HEK293 (cell line): ENCODE measurements at regions not wholly inside any gene's neighbourhood (a gene's known extent, or its start where the extent isn't known, plus 50 kb on each side); places are given as distances from the start of the nearest gene placed in this dataset.
"Not testable (repeated sequence)": the region's sequence is repeated elsewhere in the genome, so short reads cannot be mapped to it uniquely, and the experiment has no call there.

Source experiments
- CTCF ChIP-seq: fragments of 450-650 bp; formaldehyde crosslinking; IDR thresholded peaks from 2 replicates; pipeline ENCODE4 v1.5.1; 2016; ENCODE audit warnings: missing biosample characterization, missing genetic modification characterization
- GLI4 ChIP-seq: fragments of 450-650 bp; formaldehyde crosslinking; IDR thresholded peaks from 2 replicates; pipeline ENCODE4 v1.5.1; 2016; ENCODE audit warnings: missing biosample characterization, missing genetic modification characterization
- HOXA7 ChIP-seq: sonication (generic); formaldehyde crosslinking; IDR thresholded peaks from 2 replicates; pipeline ENCODE4 v1.8.1; 2022; ENCODE audit warnings: missing genetic modification reagents, borderline replicate concordance
- KLF10 ChIP-seq: fragments of 450-650 bp; IDR thresholded peaks from 2 replicates; pipeline ENCODE4 v1.5.1; 2018; ENCODE audit warnings: missing biosample characterization, mild to moderate bottlenecking, missing genetic modification characterization
- TCF7L2 ChIP-seq: IDR thresholded peaks from 2 replicates; pipeline ENCODE4 v1.6.1; 2011; ENCODE audit warnings: low read depth, mild to moderate bottlenecking, inconsistent platforms, low read length, moderate library complexity, borderline replicate concordance
- TRIM28 ChIP-seq: IDR thresholded peaks from 2 replicates; pipeline ENCODE4 v1.6.1; 2011; ENCODE audit warnings: low read length, control low read depth, borderline replicate concordance
- ZNF473 ChIP-seq: fragments of 450-650 bp; formaldehyde crosslinking; IDR thresholded peaks from 2 replicates; pipeline ENCODE4 v1.5.1; 2017; ENCODE audit warnings: missing biosample characterization, missing genetic modification characterization
- ZNF513 ChIP-seq: fragments of 450-650 bp; IDR thresholded peaks from 2 replicates; pipeline ENCODE4 v1.5.1; 2018; ENCODE audit warnings: missing biosample characterization, missing genetic modification characterization
- ZNF549 ChIP-seq: fragments of 450-650 bp; IDR thresholded peaks from 2 replicates; pipeline ENCODE4 v1.5.1; 2018; ENCODE audit warnings: missing biosample characterization, missing genetic modification characterization, mild to moderate bottlenecking, inconsistent platforms, moderate library complexity
- TF ChIP-seq, protein P1 (sequence below): fragments of 450-650 bp; formaldehyde crosslinking; IDR thresholded peaks from 2 replicates; pipeline ENCODE4 v1.5.1; 2017; ENCODE audit warnings: missing biosample characterization, missing genetic modification characterization

DNA sequence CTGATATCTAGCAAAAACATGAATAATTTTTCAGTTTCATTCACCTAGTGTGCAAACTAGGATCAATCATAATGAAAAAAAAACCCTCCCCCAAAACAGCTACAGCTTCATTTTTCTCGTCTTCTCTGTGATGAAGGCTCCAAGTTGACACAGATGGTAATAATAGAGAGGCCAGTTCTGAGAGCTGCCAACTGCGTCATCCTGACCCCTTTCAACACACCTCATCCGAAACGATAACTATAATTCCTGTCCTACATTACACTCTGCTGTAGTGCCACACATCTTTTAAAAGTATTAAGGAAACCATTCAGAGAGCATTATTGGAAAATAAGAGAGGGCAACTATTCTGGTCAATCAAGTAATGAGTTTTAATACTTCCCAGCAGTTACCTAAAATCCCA lies 962.3 kb upstream of the ADAMTS5 start:
- TF ChIP-seq CTCF (tag by site-specific recombination); ZNF473 (tag by site-specific recombination); ZNF513 (tag by site-specific recombination); TRIM28; KLF10; TCF7L2; HOXA7 (CRISPR knock-in tag); GLI4 (tag by site-specific recombination); ZNF549 (tag by site-specific recombination): not testable (repeated sequence)
- TF ChIP-seq, protein P1, sequence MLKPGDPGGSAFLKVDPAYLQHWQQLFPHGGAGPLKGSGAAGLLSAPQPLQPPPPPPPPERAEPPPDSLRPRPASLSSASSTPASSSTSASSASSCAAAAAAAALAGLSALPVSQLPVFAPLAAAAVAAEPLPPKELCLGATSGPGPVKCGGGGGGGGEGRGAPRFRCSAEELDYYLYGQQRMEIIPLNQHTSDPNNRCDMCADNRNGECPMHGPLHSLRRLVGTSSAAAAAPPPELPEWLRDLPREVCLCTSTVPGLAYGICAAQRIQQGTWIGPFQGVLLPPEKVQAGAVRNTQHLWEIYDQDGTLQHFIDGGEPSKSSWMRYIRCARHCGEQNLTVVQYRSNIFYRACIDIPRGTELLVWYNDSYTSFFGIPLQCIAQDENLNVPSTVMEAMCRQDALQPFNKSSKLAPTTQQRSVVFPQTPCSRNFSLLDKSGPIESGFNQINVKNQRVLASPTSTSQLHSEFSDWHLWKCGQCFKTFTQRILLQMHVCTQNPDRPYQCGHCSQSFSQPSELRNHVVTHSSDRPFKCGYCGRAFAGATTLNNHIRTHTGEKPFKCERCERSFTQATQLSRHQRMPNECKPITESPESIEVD (tag by site-specific recombination) = not testable (repeated sequence)
